AG09319 (cell line): ENCODE measurements at regions not wholly inside any gene's neighbourhood (a gene's known extent, or its start where the extent isn't known, plus 50 kb on each side); places are given as distances from the start of the nearest gene placed in this dataset.
"Not testable (repeated sequence)": the region's sequence is repeated elsewhere in the genome, so short reads cannot be mapped to it uniquely, and the experiment has no call there.

ENCODE experiments used
- DNase-seq: peaks from one replicate; pipeline ENCODE4 v3.0.0-alpha.2; 2010; ENCODE audit warnings: low read depth; ENCODE audit errors: extremely low read depth
- CTCF ChIP-seq: IDR thresholded peaks from 2 replicates; pipeline ENCODE4 v1.5.1; 2011; ENCODE audit warnings: low read depth, mild to moderate bottlenecking, inconsistent platforms, low read length, moderate library complexity

GRCh38 chr4:169906821-169907220 lies 119.4 kb downstream of the MFAP3L start:
- no peak for DNase-seq
- TF ChIP-seq CTCF = no peak

GRCh38 chr4:169906104-169906503 lies 120.1 kb downstream of the MFAP3L start:
- no peak for DNase-seq

GRCh38 chr4:169902658-169903345 lies 123.4 kb downstream of the MFAP3L start:
- no peak for TF ChIP-seq CTCF
- DNase-seq = no peak

More at GRCh38 chr4:169906104-169906503, 120.1 kb downstream of the MFAP3L start:
- TF ChIP-seq CTCF = no peak

- DNase-seq = no peak
- no peak for TF ChIP-seq CTCF
Measured at GRCh38 chr4:169900241-169900845, 125.9 kb downstream of the MFAP3L start.

- no peak for DNase-seq
- TF ChIP-seq CTCF = no peak
Measured at GRCh38 chr4:169899295-169899694, 126.9 kb downstream of the MFAP3L start.

- no peak for TF ChIP-seq CTCF
- no peak for DNase-seq
Measured at GRCh38 chr4:169898095-169898494, 128.1 kb downstream of the MFAP3L start.

- not testable (repeated sequence) for DNase-seq
Measured at GRCh38 chr4:169894767-169895166, 131.4 kb downstream of the MFAP3L start.

- DNase-seq = no peak
- TF ChIP-seq CTCF = no peak
Measured at GRCh38 chr4:169885893-169886292, 128.1 kb upstream of the HPF1 start.
